ENCODE measurements at regions not wholly inside any gene's neighbourhood (a gene's known extent, or its start where the extent isn't known, plus 50 kb on each side); places are given as distances from the start of the nearest gene placed in this dataset.
"Not testable (repeated sequence)": the region's sequence is repeated elsewhere in the genome, so short reads cannot be mapped to it uniquely, and the experiment has no call there.

DNA sequence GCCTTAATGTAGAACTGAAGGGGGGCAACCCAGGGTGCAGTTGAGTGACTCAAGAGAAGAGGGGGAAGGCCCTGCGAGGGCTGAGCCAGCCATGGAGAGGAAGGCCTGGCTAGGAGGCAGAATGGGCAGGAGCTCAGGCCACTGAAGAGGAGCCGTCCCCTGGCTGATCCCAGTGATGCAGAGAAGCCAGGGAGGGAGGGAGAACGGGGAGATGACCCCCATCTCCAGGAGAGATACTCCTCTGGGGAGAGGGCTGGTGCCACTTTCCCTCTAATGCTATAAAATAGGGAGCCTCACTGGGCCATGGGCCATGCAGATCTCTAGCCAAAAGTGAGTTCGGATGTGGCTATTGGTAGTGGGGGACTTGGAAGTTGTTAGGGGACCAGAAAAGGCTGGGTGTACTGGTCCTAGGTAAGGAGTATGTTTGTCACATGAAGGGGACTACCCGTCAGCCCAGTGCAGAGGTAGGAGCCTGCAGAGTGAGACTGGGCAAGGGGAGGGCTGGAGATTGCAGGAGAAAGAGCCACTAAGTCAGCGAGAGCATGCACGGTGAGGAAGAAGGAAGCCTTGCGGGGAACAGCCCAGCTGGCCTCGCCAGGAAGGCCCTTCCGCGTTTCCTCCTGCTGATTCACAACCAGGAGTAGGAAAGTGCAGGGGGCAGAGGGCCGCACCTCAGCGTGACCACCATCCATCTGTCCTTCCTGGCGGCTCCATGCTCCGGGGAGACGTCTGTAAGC, 347.6 kb downstream of the TCERG1L start:
- DNase-seq (ENCODE audit: low read depth), result no peak

DNA sequence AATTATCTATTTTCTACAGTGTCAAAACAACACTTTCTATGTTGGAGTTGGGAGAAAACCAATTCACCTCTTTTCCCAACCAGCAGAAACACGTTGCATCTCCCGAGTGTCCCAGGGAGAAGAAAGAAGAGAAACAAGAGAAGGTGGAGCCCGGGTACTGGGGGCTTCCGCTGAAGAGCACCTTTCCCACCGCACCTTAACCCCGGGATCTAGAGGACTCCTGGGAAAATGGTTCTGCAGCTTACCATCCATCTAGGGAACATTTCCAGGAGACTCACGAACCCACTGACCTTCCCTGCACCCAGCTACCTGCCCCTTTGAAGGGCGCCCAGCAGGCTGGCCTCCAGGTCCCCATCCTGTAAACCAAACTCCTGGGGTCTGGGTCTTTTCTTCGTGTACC, 346.8 kb downstream of the TCERG1L start:
- no peak for DNase-seq (ENCODE audit: low read depth)

DNA sequence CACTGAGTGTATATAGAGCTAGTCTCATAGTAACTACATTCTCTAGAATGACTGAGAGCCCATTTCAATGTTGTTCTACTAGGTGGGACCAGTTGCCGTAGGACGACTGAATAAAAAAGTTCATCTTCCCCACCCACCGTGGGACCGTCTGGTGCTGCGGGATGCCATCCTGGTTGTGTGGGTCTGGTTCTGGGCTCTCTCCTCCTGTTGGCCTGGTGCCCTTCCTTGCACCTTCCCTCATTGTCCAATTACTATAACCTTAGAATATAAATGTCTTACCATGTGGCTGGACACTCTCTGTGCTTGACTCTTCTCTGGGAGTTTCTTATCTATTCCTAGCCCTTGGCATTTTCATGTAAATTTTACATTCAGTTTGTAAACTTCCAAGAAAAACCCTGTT, 344.4 kb downstream of the TCERG1L start:
- DNase-seq (ENCODE audit: low read depth), result no peak

DNA sequence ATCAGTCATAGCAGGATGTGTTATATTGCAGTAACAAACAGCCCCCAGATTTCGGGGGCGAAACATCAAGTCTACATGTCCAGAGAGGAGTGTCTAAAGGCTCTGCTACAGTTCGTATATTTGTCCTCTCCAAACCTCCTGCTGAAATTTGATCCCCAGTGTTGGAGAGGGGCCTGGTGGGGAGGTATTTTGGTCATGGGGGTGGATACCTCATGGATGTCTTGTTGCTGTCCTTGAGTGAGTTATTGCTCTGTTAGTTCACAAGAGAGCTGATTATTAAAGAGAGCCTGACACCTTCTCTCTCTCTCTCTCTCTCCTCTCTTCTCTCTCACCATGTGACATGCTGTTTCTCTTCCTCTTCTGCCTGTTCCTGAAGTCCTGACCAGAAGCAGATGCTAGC, 343.7 kb downstream of the TCERG1L start:
- DNase-seq (ENCODE audit: low read depth), result no peak

DNA sequence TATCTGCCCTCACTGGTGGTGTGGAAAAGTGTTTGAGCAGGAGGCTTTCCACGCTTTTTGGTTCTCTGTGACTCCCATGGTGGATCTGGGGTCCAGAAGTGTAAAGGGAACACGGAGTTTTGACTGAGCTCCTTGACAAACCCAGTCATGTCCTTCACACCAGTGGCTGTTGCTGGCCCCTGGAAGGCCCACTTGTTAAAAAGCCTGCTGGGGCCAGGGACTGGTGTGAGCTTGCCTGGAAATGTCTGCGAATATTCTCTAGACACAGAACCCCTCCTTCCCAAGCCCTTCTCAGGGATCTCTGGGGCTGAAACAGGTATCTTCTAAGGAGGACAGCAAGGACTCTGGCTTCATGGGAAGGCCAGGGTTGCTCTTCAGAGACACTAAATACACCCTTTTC, 343.0 kb downstream of the TCERG1L start:
- DNase-seq (ENCODE audit: low read depth), result no peak

DNA sequence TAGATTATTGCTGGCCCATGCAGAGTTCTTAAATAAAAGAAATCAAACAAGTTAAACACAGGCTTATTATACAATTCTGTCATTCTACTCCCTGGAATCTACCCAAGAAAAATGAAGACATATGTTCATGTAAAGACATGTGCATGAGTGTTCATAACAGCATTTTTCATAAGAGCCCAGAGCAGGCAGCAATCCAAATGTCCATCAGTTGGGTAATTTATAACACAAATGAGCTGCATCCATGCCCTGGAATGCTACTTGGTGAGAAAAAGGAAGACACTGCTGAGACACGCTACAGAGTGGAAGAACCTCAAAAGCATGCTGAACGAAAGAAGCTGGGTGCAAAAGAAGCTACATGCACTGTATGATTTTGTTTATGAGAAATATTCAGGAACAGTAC, 342.6 kb downstream of the TCERG1L start:
- DNase-seq (ENCODE audit: low read depth), result no peak

DNA sequence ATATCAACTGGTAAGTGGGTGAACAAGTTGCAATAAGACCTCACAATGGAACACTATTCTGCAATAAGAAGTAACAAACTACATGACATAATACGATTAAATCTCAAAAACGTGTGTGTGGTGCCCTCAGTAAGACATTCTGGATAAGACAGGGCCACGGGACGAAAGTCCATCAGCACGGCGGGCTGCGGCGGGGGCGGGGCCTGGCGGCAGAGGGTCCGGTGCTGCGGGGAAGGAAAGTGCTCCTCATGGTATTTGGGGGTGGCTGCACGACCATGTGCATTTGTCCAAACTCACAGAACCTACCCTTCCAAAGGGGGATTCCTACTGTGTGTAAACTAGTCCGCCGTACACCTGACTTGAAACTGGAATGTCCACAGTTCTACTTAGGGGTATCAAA, 341.8 kb downstream of the TCERG1L start:
- no peak for DNase-seq (ENCODE audit: low read depth)

DNA sequence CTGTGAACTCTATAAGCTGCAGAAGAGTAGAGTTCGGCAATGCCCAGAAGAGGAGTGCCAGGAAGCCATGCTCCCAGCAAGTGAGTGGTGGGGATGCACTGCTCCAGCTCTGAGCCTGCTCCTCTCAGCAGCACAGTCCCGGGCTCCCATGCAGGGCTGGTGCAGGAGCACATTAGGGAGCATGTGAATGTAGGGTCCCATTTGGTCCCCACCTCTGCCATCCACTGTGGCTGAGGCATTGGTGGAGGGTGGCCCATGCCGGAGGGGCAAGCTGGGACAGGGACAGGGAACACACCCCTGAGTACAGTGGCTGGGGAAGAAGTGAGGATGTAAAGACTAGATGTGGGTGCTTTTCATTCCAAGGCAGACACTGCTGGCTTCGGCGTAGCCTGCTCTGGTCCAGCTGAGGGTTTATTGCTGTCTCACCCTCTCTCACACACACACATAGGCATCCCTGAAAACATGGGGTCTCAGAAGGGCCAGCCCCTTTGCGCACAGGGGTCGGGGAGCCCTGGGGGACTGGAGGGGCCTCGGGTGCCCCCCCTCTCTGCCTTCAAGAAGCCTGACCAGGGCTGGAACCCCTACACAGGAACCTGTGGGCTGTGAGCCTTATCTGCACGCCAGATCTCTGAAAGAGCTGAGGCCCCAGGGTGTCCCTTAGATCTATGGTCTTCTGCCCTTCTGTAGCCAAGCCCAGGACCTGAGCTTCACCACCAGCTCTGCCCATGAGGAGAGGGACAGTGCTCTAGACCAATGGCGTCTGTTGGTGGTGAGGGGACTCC, 341.0 kb downstream of the TCERG1L start:
- no peak for DNase-seq (ENCODE audit: low read depth)

DNA sequence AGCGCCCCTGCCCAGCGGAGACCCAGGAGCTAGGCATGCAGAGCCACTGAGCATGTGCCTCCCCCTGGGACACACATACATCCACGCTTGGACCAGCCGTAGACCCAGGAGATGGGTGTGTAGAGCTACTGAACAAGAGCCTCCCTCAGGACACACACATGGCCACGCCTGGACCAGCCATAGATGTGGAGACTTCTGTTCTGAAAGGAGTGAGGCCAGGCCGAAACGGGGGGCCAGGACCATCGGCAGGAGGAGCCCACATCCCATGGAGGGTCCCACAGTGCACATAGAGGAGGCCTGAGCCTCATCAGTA, 340.4 kb downstream of the TCERG1L start:
- no peak for DNase-seq (ENCODE audit: low read depth)

DNA sequence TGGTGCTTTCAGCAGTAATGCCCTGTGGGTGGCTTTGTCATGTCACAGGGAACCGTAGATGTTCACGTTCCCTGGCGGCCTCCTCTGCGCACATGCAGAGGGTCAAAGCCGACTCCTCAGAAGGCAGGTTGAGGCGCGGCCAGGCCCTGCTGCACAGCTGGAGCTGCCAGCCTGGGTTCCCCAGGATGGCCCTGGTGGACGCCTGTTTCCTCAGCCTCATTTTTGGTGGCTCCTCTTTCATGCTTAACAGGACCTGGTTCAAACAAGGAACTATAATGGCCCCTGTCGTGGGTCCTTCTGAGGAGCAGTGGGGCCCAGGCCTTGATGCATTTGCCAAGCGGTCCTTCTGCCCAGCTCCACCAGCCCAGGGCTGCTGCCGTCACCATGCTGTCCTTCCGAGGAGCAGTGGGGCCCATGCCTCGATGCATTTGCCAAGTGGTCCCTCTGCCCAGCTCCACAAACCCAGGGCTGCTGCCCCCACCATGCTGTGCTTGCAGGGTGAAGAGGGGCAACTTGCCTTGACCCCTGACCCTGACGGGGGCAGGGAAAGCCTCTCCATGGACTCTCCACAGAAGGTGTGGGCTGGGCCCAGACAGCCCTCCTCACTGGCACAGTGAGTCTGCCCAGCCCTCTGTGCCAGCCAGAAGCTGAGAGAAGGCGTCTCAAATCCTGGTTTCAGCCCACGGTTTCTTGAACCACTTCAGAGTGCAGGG, 338.2 kb downstream of the TCERG1L start:
- no peak for DNase-seq (ENCODE audit: low read depth)

DNA sequence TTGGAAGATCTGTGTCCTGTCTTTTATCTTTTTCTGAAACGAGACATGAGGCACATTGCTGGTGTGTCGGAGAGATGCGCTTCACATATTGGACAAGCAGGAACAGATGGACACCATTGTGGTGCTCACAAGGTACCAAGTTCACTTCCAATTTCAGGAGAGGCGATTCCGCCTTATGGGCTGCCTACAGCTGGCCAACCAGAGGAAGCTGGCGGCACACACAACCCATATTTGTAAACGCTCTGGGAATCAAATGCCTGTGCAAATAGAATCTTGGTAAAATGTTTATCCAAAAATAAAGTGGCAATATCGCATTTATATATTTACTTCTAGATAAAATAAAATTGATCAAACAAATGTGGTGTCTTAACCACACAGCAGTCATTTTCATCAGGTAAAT, 337.4 kb downstream of the TCERG1L start:
- no peak for DNase-seq (ENCODE audit: low read depth)

DNA sequence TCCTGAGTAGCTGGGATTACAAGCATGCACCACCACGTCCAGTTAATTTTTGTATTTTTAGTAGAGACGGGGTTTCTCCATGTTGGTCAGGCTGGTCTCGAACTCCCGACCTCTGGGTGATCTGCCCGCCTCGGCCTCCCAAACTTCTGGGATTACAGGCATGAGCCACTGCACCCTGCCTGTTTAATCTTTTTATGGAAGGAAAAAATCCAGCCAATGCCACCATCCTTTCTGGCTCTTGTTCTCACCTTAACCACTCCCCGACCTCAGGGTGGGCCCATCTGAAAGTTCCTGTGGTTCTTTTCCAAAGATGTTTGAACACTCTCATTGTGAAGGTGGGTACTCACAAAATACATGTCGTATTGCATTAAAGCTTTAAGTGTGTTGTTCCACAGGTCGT, 336.2 kb downstream of the TCERG1L start:
- not testable (repeated sequence) for DNase-seq (ENCODE audit: low read depth)

DNA sequence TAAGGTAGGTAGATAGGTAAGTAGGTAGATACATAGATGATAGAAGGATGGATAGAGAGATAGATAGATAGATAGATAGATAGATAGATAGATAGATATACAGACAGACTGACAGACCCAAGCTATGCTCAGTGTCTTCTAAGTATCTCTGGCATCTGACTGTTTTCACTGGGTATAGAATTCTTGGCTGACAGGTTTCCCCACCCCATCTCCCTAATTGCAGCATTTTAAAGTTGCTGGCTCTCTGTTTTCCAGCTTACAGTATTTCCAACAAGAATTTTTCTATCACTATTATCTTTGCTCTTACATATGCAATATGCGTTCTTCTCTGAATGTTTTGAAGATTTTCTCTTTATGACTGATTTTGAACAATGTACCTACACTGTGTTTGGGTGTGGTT, 328.7 kb downstream of the TCERG1L start:
- no peak for DNase-seq (ENCODE audit: low read depth)

DNA sequence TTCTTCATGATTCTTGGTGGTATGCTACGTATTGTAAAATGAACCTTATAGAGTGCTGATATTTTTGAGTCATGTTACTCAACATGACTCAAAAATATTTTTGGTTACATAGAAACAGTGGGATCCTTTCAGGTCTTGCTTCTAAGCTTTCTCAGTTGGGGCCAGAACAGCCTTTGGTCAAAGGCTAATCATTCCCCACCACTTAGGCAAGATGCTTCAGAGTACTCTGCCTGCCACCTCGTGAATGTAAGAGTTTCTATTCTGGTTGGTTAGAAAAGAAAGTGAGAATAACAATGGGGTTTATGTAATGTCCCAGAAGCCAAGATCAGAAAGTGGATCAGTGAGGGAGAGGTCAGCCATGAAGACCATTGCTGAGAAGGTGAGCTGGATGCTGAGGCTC, 327.8 kb downstream of the TCERG1L start:
- DNase-seq (ENCODE audit: low read depth), result no peak

DNA sequence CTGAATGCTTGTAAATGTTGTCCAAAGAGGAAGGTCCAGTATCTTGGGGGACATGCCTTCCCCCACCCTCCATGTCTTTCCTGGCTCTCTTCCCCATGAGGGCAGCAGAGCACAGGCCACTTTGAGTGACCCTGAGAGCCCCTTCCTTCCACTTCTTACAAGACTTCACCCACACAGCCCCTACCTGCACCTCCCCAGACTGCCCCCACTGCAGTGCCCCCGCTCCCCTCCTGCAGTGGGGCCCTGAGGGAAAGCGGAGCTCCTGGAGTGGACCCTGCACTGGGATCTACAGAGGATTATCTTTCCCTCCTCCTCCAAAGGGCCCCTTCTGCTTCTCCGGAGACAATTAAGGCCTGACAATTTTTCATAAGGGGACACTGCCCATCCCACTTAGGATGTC, 326.8 kb downstream of the TCERG1L start:
- DNase-seq (ENCODE audit: low read depth), result no peak

DNA sequence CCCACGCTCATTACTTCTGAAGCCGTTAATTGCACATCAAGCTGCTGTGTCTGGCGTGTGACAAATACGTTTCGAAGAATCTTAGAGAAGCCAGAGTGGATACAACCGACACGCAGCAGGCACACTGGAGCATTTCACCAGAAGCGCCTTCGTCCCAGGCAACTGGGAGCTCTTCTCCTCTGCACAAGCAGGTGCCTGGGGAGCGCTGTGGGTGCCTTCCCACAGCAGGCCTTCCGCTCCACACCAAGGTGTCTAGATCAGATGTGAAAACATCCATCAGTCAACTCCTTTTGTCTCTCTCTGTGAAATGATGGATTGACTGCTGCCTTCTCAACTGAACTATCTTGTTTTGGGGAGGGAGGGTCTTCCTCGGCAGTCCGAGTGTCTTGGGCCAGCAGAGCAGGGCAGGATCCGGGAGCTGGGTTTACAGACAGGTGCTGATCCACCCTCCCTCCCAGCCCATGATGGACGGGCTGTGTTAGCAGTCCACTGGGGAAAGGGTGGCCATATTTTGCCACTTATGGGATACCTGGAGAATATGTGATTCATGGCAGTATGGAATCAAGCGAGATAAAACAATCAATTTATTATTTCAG, 326.3 kb downstream of the TCERG1L start:
- no peak for DNase-seq (ENCODE audit: low read depth)

DNA sequence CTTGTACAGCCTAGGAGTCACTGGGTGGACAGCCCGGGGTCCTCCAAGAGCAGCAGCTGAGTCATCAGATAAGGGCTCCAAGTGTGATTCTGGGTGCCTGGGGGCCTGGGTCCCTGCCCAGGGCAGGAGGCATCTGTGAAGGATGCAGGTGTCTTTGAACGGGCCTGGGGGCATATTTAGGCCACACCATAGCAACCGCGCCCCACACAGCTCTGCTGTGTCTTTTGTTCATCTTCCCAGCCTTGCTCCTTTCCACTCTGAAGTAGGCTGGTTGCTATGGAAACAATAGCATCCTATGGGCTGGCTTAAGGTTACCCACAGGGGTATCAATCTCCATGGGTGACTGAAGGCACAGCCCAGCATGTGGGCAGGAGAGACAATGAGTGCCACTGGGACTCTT, 324.7 kb downstream of the TCERG1L start:
- no peak for DNase-seq (ENCODE audit: low read depth)

DNA sequence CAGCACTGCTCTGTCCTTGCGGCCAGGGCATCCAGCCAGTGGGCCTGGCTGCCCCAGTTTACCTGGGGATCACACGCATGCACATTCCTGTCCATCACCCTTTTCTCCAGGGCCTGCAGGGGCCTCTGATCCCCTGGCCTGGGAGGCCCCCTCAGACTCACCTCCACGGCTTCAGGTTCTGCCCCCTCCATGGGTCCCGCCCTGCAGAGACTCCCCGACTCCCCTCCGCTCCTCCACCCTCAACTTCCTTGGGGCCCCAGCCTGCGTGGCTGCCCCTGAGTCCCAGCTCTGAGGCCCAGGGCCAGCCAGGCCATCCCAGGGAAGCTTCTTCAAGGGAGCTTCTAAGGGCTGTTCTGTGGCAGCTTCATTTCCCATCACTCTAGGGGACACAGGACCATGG, 324.1 kb downstream of the TCERG1L start:
- DNase-seq (ENCODE audit: low read depth), result no peak

DNA sequence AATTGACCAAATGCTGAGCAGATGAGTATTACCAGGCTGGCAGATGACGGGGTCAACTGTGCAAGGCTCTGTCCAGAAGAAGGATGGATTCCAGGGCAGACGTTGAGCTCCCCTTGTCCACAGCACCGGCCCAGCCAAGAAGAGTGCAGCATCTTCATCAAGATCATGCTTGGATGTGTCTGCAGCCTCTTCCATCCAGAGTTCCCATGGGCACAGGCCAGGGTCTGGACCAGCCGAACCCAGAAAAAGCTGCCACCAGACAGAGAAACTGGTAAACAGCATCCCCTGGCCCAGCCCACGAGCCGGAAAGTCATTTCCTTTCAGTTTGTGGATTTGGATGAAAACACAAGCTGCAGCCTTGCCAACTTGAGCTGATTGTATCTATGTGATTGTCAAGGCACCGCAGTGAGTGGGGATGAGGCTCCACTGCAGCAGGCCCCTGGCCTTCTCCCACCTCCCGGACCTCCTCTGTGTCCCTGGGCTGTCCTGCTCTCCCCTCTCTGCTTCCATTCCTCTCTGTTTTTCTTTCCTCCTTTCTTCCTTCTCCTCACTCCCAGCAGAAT, 321.8 kb downstream of the TCERG1L start:
- no peak for DNase-seq (ENCODE audit: low read depth)

DNA sequence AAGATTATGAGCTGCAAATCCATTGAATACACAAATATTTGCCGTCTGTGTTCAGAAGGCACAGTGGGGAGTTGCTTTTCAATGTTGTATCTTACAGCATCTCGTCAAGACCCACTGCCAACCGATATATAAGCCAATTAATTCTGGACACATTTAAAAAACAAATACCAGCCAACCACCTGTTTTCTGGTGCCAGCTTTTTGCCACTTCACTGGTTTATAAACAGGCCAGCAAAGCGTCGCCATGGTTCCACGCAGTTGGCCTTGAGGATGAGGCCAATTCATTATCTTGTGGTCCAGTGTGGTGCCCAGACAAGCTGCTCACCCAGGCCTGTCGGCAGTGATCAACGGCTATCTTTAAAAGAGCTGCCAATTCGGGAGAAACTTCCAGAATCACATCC, 321.0 kb downstream of the TCERG1L start:
- no peak for DNase-seq (ENCODE audit: low read depth)

DNA sequence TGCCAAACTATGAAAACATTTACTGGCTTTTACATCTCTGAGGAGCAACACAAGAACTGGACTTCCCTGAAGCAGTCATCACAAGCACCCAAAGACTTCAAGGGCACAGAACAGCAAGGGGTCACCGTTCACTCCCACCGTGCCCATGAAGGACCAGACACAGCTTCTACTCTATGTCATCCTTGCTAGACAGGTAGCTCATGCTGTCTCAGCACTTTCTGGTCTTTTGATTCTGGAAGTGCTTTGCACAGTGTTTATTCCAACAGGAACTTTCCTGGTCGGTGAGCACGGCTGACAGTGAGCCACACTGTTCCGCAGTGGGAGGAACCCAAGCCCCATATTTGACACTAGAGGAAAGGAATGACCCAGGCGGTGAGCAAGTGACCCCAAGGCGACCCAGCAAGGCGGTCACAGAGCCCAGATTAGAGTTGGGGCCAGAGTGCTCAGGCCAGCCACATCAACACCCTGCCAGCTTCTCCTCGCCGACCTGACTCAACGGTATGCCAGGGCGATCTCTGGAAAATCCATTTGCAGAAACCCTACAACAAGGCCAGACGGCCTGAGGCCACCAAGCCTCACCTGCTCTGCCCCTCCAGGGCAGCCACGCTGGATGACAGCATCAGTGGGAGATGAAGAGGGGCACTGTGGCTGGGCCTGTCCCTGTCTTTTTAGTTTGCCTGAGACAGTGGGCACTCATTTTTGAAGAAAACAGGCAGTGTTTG, 318.6 kb downstream of the TCERG1L start:
- DNase-seq (ENCODE audit: low read depth), result no peak

DNA sequence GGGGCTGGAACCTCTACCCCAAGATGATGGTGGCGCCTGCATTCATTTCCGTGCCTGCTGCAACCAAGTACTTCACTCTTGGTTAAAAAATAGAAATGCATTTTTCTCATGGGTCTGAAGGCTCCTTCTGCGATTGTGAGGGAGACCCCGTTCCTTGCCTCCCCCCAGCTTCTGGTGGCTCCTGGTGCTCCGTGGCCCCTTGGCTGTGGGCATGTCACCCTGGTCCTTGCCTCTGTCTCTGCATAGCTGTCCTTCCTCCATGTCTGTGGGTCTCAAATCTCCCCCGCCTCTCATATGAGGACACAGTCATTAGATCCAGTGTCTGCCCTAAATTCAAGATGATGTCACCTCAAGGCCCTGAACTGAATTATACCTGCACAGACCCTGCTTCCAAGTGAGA, 317.9 kb downstream of the TCERG1L start:
- DNase-seq (ENCODE audit: low read depth), result no peak
